Activated T-helper 17 cell treated with anti-CD3 and anti-CD28 coated beads, Interleukin-2, amount 50 U/mL, for 72 hours (primary cell): ENCODE measurements at regions not wholly inside any gene's neighbourhood (a gene's known extent, or its start where the extent isn't known, plus 50 kb on each side); places are given as distances from the start of the nearest gene placed in this dataset.
"Not testable (repeated sequence)": the region's sequence is repeated elsewhere in the genome, so short reads cannot be mapped to it uniquely, and the experiment has no call there.

ENCODE experiments used
- ATAC-seq: fragments of 150-1000 bp; cut with Tn5 transposase; replicated peaks from 2 replicates; pipeline ENCODE4 v1.10.0; 2021; ENCODE audit warnings: mild to moderate bottlenecking, moderate library complexity
- H3K27ac Mint-ChIP-seq: one replicate; pipeline ENCODE4 v1.8.0; 2022; ENCODE audit warnings: mixed read lengths
- H3K27me3 Mint-ChIP-seq: one replicate; pipeline ENCODE4 v1.8.0; 2022; ENCODE audit warnings: mixed read lengths
- H3K36me3 Mint-ChIP-seq: one replicate; pipeline ENCODE4 v1.8.0; 2022; ENCODE audit warnings: low read depth, mild to moderate bottlenecking, mixed read lengths
- H3K4me1 Mint-ChIP-seq: one replicate; pipeline ENCODE4 v1.8.0; 2022; ENCODE audit warnings: mixed read lengths
- H3K4me3 Mint-ChIP-seq: one replicate; pipeline ENCODE4 v1.8.0; 2022; ENCODE audit warnings: mild to moderate bottlenecking, mixed read lengths
- H3K9me3 Mint-ChIP-seq: one replicate; pipeline ENCODE4 v1.8.0; 2022; ENCODE audit warnings: mixed read lengths

- Mint-ChIP-seq H3K4me3 (no peak overlapping the region), H3K4me1 (no peaks in the 10 kb centered on the region), H3K9me3 (peaks cover 9% of the 10 kb centered on the region), H3K27ac (no peak overlapping the region), H3K27me3 (no peaks in the 10 kb centered on the region), H3K36me3 (no peaks in the 10 kb centered on the region)
- ATAC-seq: no peak
These were observed 813.2 kb upstream of the AUTS2 start for GRCh38 chr7:68785036-68785435.

- H3K36me3 Mint-ChIP-seq: no peaks in the 10 kb centered on the region
- H3K27ac Mint-ChIP-seq: no peak overlapping the region
- H3K9me3 Mint-ChIP-seq: peaks cover 9% of the 10 kb centered on the region
- no peaks in the 10 kb centered on the region for H3K4me1 Mint-ChIP-seq
- no peaks in the 10 kb centered on the region for H3K27me3 Mint-ChIP-seq
- no peak overlapping the region for H3K4me3 Mint-ChIP-seq
- no peak for ATAC-seq
These were observed 810.7 kb upstream of the AUTS2 start for GRCh38 chr7:68787566-68787965.

- not testable (repeated sequence) for H3K36me3 Mint-ChIP-seq, H3K9me3 Mint-ChIP-seq, ATAC-seq, H3K27me3 Mint-ChIP-seq, H3K27ac Mint-ChIP-seq, H3K4me3 Mint-ChIP-seq, H3K4me1 Mint-ChIP-seq
These were observed 809.7 kb upstream of the AUTS2 start for GRCh38 chr7:68788529-68788928.

GRCh38 chr7:68789597-68789996 lies 808.7 kb upstream of the AUTS2 start:
- Mint-ChIP-seq H3K36me3 (no peaks in the 10 kb centered on the region), H3K27ac (no peak overlapping the region), H3K9me3 (peaks cover 3% of the 10 kb centered on the region), H3K4me3 (no peak overlapping the region), H3K4me1 (no peaks in the 10 kb centered on the region), H3K27me3 (no peaks in the 10 kb centered on the region)
- no peak for ATAC-seq

DNA sequence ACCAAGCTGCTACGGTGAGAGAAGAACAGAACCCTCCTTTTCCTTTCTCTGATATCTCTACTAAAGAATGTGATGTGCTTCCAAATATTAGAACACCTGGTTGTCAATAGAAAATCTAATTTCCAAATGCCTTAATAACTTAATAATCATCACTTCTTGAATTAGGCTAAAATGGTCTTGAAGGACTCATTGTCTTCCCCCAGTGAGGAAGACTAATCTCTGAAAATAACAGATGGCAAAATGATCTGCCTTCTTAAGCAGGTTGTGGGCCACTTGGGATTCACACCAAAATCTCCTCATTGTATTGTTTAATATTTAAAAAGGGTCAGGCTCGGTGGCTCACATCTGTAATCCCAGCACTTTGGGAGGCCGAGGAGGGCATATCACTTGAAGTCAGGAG lies 805.9 kb upstream of the AUTS2 start:
- ATAC-seq: no peak
- H3K4me3 Mint-ChIP-seq: no peak overlapping the region

DNA sequence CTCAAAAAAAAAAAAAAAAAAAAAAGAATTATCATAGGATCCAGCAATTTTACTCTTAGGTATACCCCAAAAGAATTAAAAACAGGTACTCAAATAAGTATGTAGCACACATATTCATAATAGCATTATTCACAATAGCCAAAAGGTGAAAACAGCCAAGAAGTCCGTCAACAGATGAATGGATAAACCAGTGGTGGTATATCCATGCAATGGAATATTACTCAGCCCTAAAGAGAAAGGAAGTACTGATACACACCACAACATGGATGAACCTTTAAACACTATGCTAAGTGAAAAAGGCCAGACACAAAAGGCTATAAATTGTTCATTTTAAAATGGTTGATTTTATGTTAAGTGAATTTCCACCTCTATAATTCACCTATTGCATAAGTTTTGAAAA lies 804.8 kb upstream of the AUTS2 start:
- Mint-ChIP-seq H3K27ac (no peak overlapping the region), H3K27me3 (no peaks in the 10 kb centered on the region), H3K36me3 (no peaks in the 10 kb centered on the region), H3K4me1 (no peaks in the 10 kb centered on the region), H3K9me3 (peaks cover 10% of the 10 kb centered on the region), H3K4me3 (no peak overlapping the region)
- no peak for ATAC-seq

More for the DNA sequence above, 805.9 kb upstream of the AUTS2 start:
- Mint-ChIP-seq H3K9me3 (peaks cover 7% of the 10 kb centered on the region), H3K4me1 (no peaks in the 10 kb centered on the region), H3K27ac (no peak overlapping the region), H3K27me3 (no peaks in the 10 kb centered on the region), H3K36me3 (no peaks in the 10 kb centered on the region)

DNA sequence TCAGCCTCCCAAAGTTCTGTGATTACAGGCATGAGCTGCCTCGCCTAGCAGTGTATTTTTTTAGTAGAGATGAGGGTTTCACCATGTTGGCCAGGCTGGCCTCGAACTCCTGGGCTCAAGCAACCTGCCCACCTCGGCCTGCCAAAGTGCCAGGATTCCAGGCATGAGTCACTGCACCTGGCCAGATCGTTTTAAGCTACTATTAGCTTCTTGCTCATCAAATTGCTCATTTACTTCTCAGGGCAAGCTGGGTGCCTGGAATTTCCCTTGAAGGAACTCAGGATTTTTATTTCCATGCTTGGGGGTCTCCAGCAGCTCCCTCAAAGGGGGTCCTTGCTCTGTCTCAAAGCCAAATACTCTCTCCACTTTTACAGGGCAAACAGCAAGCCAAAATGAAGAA lies 798.0 kb upstream of the AUTS2 start:
- Mint-ChIP-seq H3K27ac (no peak overlapping the region), H3K4me3 (no peak overlapping the region), H3K36me3 (no peaks in the 10 kb centered on the region), H3K4me1 (no peaks in the 10 kb centered on the region), H3K27me3 (no peaks in the 10 kb centered on the region), H3K9me3 (peaks cover 7% of the 10 kb centered on the region)
- ATAC-seq: no peak

DNA sequence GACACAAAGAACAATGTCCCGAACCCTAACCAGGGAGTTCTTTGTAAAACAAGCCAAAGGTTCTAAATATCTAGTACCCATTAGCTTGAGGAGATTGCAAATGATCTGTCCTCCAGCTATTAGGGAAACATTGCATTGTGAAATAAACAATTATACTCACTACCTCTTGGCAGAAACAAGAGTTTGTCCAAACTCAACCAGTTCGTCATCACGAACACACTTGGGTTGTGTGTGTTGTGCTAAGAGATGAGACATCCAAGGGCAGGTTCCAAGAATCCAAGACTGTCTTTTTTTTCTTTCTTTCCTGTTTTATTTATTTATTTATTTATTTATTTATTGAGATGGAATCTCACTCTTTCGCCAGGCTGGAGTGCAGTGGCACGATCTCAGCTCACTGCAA lies 793.1 kb upstream of the AUTS2 start:
- Mint-ChIP-seq H3K4me1 (no peaks in the 10 kb centered on the region), H3K4me3 (no peak overlapping the region), H3K27ac (no peak overlapping the region), H3K9me3 (peaks cover 18% of the 10 kb centered on the region), H3K36me3 (no peaks in the 10 kb centered on the region), H3K27me3 (no peaks in the 10 kb centered on the region)
- ATAC-seq: no peak

DNA sequence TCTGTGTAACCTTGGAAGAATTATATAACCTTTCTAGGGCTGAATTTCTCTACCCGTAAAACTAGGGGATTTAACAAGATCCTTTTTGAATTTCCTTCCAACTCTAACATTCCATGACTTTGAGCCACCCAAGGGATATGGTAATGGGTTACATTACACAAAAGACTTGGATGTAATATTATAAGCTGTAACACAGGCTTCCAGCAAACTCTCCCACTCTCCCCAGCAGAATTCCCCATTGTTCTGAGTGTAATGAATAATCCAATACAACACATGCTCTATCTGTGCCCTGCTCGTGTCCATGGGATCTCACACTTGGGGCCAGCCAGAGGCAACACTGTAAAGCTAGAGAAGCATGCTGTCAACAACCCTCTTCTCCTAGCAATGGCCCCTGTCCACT lies 790.6 kb upstream of the AUTS2 start:
- Mint-ChIP-seq H3K9me3 (peaks cover 22% of the 10 kb centered on the region), H3K4me3 (no peak overlapping the region), H3K27me3 (no peaks in the 10 kb centered on the region), H3K4me1 (no peaks in the 10 kb centered on the region), H3K27ac (no peak overlapping the region), H3K36me3 (no peaks in the 10 kb centered on the region)
- no peak for ATAC-seq

- Mint-ChIP-seq H3K27ac (no peak overlapping the region), H3K4me1 (no peaks in the 10 kb centered on the region), H3K27me3 (no peaks in the 10 kb centered on the region), H3K36me3 (no peaks in the 10 kb centered on the region), H3K9me3 (peaks cover 30% of the 10 kb centered on the region), H3K4me3 (no peak overlapping the region)
- ATAC-seq: no peak
These were observed 784.7 kb upstream of the AUTS2 start for GRCh38 chr7:68813551-68814080.

DNA sequence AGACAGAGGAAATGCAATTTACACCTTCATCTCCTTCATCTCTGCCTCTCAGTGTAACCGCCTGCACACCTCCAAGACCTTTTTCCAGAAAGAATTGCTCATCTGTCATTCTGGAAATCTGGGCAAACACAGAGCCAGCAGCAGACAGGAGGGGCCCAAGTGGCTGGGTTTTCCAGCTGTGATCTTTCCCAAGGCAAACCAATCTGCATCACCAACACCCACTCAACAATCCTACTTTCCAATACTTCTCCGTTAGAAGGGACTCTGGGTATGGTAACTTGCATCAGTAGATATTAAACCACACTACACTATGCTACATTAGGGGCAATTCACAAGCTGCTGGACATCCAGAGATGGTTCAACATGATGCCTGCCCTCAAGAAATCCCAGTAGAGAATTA lies 781.8 kb upstream of the AUTS2 start:
- Mint-ChIP-seq H3K4me1 (no peaks in the 10 kb centered on the region), H3K4me3 (no peak overlapping the region), H3K27ac (no peak overlapping the region), H3K36me3 (no peaks in the 10 kb centered on the region), H3K9me3 (peaks cover 19% of the 10 kb centered on the region), H3K27me3 (no peaks in the 10 kb centered on the region)
- no peak for ATAC-seq

DNA sequence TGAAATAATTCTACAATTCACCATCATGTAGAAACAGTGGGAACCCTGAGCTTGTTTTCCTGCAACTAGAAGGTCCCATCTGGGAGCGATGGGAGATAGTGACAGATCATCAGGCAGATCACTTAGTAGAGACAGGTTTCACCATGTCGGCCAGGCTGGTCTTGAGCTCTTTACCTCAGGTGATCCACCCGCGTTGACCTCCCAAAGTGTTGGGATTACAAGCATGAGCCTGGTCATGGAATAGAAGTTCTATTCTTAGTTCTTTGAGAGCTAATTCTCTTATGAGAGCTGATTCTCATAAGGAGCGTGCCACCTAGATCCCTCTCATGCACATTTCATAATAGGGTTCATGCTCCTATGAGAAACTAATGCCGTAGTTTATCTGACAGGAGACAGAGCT lies 778.0 kb upstream of the AUTS2 start:
- Mint-ChIP-seq H3K9me3 (peaks cover 19% of the 10 kb centered on the region), H3K36me3 (no peaks in the 10 kb centered on the region), H3K27me3 (no peaks in the 10 kb centered on the region), H3K4me3 (no peak overlapping the region), H3K4me1 (no peaks in the 10 kb centered on the region), H3K27ac (no peak overlapping the region)
- no peak for ATAC-seq

DNA sequence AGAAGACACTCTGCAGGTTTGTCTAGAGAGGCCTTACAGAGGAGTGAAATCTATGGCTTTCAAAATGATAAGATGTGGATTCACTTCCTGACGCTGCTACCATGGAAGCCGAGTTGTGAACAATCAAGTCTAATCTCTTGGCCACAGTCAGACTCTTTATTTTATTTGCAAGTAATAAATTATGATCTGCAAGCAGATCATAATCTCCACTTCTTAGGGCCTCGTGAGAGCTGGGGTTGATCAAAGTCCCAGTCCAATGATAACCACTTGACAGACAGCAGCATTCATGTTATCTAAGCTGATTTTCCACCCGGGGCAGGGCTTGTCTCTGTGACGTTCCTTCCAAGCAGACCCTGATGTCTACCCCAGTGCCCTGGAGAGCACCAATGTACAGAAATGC lies 776.4 kb upstream of the AUTS2 start:
- no peak overlapping the region for H3K4me3 Mint-ChIP-seq
- H3K27me3 Mint-ChIP-seq: no peaks in the 10 kb centered on the region
- no peak for ATAC-seq
- no peaks in the 10 kb centered on the region for H3K4me1 Mint-ChIP-seq
- no peaks in the 10 kb centered on the region for H3K36me3 Mint-ChIP-seq
- H3K9me3 Mint-ChIP-seq: peaks cover 9% of the 10 kb centered on the region
- H3K27ac Mint-ChIP-seq: no peak overlapping the region

- no peaks in the 10 kb centered on the region for H3K4me1 Mint-ChIP-seq
- no peaks in the 10 kb centered on the region for H3K36me3 Mint-ChIP-seq
These were observed 774.1 kb upstream of the AUTS2 start for GRCh38 chr7:68823996-68824780.

DNA sequence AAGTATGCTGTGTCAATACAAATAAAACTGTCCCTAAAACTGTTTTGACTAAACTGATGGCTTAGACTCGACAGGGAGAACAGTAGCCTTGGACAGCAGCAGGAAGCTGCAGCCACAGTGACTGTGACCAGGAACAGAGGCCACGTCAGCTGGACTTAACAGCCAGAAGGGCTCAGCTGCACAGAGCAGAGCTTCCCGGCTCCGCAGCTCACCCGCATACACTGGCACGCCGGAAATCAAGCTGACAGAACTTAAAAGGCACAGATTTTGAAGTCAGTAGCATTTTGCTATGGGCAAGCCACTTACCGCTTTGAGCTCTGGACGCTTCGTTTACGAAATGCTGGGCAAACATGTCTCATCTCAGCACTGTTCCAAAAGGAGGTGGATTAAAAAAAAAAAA lies 769.7 kb upstream of the AUTS2 start:
- no peak overlapping the region for H3K27ac Mint-ChIP-seq
- H3K9me3 Mint-ChIP-seq: peaks cover 14% of the 10 kb centered on the region
- H3K4me3 Mint-ChIP-seq: no peak overlapping the region
- H3K36me3 Mint-ChIP-seq: no peaks in the 10 kb centered on the region
- no peak for ATAC-seq
- no peaks in the 10 kb centered on the region for H3K27me3 Mint-ChIP-seq
- no peaks in the 10 kb centered on the region for H3K4me1 Mint-ChIP-seq

More at GRCh38 chr7:68823996-68824780, 774.1 kb upstream of the AUTS2 start:
- Mint-ChIP-seq H3K27ac (no peak overlapping the region), H3K9me3 (peaks cover 4% of the 10 kb centered on the region), H3K4me3 (no peak overlapping the region), H3K27me3 (no peaks in the 10 kb centered on the region)
- ATAC-seq: no peak
